PC-3 (cell line): ENCODE measurements at regions not wholly inside any gene's neighbourhood (a gene's known extent, or its start where the extent isn't known, plus 50 kb on each side); places are given as distances from the start of the nearest gene placed in this dataset.
A peak's percentile ranks its signal among the peaks of the same experiment; 100 is the strongest.

Source experiments
- ATAC-seq: fragments of 200-7000 bp; cut with Tn5 transposase; 2 replicates; pipeline ENCODE4 v1.9.1; 2020; ENCODE audit warnings: mild to moderate bottlenecking, moderate library complexity
- BruUV-seq: library from RNA; stranded (reverse); fragments of 400-500 nt; replicated peaks from 2 replicates; lab custom pipeline; 2021; lab: Mats Ljungman, UMichigan
- CTCF ChIA-PET: fragments of 300-600 bp; sonication (Branson Sonifier 250); formaldehyde crosslinking; loops from one replicate; lab custom pipeline; 2022; ENCODE audit warnings: antibody characterized with exemption; lab: Charles Lee
- POLR2A ChIA-PET: fragments of 300-600 bp; sonication (Branson Sonifier 250); formaldehyde crosslinking; loops from one replicate; lab custom pipeline; 2022; ENCODE audit warnings: antibody characterized with exemption; ENCODE audit not compliant: unreplicated experiment; lab: Charles Lee
- DNase-seq: peaks from one replicate; pipeline ENCODE4 v3.0.0-alpha.2; 2015
- H2AFZ ChIP-seq: fragments of 300-600 bp; sonication (generic); 2 replicates; pipeline ENCODE4 v1.6.0; 2016; ENCODE audit warnings: antibody characterized with exemption, low read length
- H3F3A ChIP-seq: fragments of 300-600 bp; sonication (generic); one replicate; pipeline ENCODE4 v1.6.0; 2017; ENCODE audit warnings: antibody characterized with exemption, low read length, control low read depth, mild to moderate bottlenecking; ENCODE audit not compliant: unreplicated experiment
- H3K27ac ChIP-seq: fragments of 300-600 bp; sonication (generic); 2 replicates; pipeline ENCODE4 v1.5.1; 2016; ENCODE audit warnings: mild to moderate bottlenecking, low read length
- H3K27me3 ChIP-seq: fragments of 300-600 bp; sonication (generic); 2 replicates; pipeline ENCODE4 v1.6.1; 2016; ENCODE audit warnings: low read length, mixed read lengths
- H3K36me3 ChIP-seq: fragments of 300-600 bp; sonication (generic); 2 replicates; pipeline ENCODE4 v1.6.1; 2016; ENCODE audit warnings: low read depth, mixed run types, low read length, mixed read lengths
- H3K4me1 ChIP-seq: fragments of 300-600 bp; sonication (generic); 2 replicates; pipeline ENCODE4 v1.5.1; 2016; ENCODE audit warnings: low read length; ENCODE audit not compliant: insufficient read depth
- H3K4me2 ChIP-seq: fragments of 300-600 bp; sonication (generic); 2 replicates; pipeline ENCODE4 v1.6.0; 2016; ENCODE audit warnings: low read length
- H3K4me3 ChIP-seq: fragments of 300-600 bp; sonication (generic); 2 replicates; pipeline ENCODE4 v1.5.1; 2016; ENCODE audit warnings: mild to moderate bottlenecking, low read length, mixed read lengths
- H3K79me2 ChIP-seq: fragments of 300-600 bp; sonication (generic); 2 replicates; pipeline ENCODE4 v1.6.1; 2017; ENCODE audit warnings: low read length, mixed read lengths
- H3K9ac ChIP-seq: fragments of 300-600 bp; sonication (generic); 2 replicates; pipeline ENCODE4 v1.6.0; 2016; ENCODE audit warnings: mild to moderate bottlenecking, low read length
- H3K9me2 ChIP-seq: fragments of 300-600 bp; sonication (generic); replicated peaks from 2 replicates; pipeline ENCODE4 v1.6.1; 2016; ENCODE audit warnings: mixed run types, low read length, mixed read lengths
- H3K9me3 ChIP-seq: fragments of 300-600 bp; sonication (generic); 2 replicates; pipeline ENCODE4 v1.6.1; 2016; ENCODE audit warnings: low read length, mixed read lengths
- H4K20me1 ChIP-seq: fragments of 300-600 bp; sonication (generic); 2 replicates; pipeline ENCODE4 v1.6.1; 2016; ENCODE audit warnings: low read length, mixed read lengths
- CTCF ChIP-seq: fragments of 300-600 bp; sonication (generic); conservative IDR thresholded peaks from 2 replicates; pipeline ENCODE4 v1.5.1; 2017; ENCODE audit warnings: antibody characterized with exemption, low read depth, mild to moderate bottlenecking, low read length
- EZH2 ChIP-seq: fragments of 300-600 bp; sonication (generic); IDR thresholded peaks from one replicate; pipeline ENCODE4 v1.6.1; 2017; ENCODE audit warnings: antibody characterized with exemption, mild to moderate bottlenecking, low read length; ENCODE audit not compliant: unreplicated experiment
- EZH2phosphoT487 ChIP-seq: fragments of 300-600 bp; sonication (generic); IDR thresholded peaks from 2 replicates; pipeline ENCODE4 v1.6.1; 2018; ENCODE audit warnings: mild to moderate bottlenecking, antibody characterized with exemption, low read length, borderline replicate concordance
- intact Hi-C: fragments of 100-400 bp; cut with micrococcal nuclease; formaldehyde crosslinking; loops from 2 replicates; pipeline ENCODE4 v1.9.0; 2023

GRCh38 chr1:192474080-192474683, 101.4 kb upstream of the RGS1 start:
- DNase-seq: peak; percentile 60
- Histone ChIP-seq H2AFZ (no peak overlapping the region), H3K4me1 (peaks cover 8% of the 10 kb centered on the region), H3K27ac (no peak overlapping the region), H4K20me1 (no peaks in the 10 kb centered on the region), H3K4me2 (no peak overlapping the region), H3K36me3 (no peaks in the 10 kb centered on the region), H3K27me3 (no peaks in the 10 kb centered on the region), H3F3A (no peaks in the 10 kb centered on the region), H3K79me2 (no peaks in the 10 kb centered on the region), H3K4me3 (no peak overlapping the region), H3K9ac (no peak overlapping the region), H3K9me2 (no peaks in the 10 kb centered on the region), H3K9me3 (no peaks in the 10 kb centered on the region)
- no peak for TF ChIP-seq EZH2
- TF ChIP-seq EZH2phosphoT487: no peak
- peak; percentile 69 for TF ChIP-seq CTCF
- CTCF ChIA-PET: interaction anchor here (0.6 to 0.7 kb wide), 2 partner anchors 33 to 108 kb away, joined by 3 read pairs; no protein-coding TSS in a partner anchor
- BruUV-seq: no TSS peak
- intact Hi-C loops: loop anchor here (10.0 kb wide), 1 partner anchor 641 kb away; no protein-coding TSS in a partner anchor
- no peak for ATAC-seq
- POLR2A ChIA-PET: interaction anchor here (0.6 kb wide), 1 partner anchor 194 kb away, joined by 9 read pairs; no protein-coding TSS in a partner anchor

GRCh38 chr1:192475329-192475728, 100.2 kb upstream of the RGS1 start:
- H3K9ac ChIP-seq: no peak overlapping the region
- no peaks in the 10 kb centered on the region for H3K9me2 ChIP-seq
- H3K79me2 ChIP-seq: no peaks in the 10 kb centered on the region
- no TSS peak for BruUV-seq
- POLR2A ChIA-PET: no interaction called here
- CTCF ChIA-PET: interaction anchor here (0.7 kb wide), 1 partner anchor 107 kb away, joined by 3 read pairs; no protein-coding TSS in a partner anchor
- H4K20me1 ChIP-seq: no peaks in the 10 kb centered on the region
- peaks cover 8% of the 10 kb centered on the region for H3K4me1 ChIP-seq
- no peaks in the 10 kb centered on the region for H3K9me3 ChIP-seq
- TF ChIP-seq EZH2phosphoT487 (no peak), EZH2 (no peak), CTCF (no peak)
- DNase-seq: no peak
- H3K27ac ChIP-seq: no peak overlapping the region
- no peak overlapping the region for H3K4me3 ChIP-seq
- ATAC-seq: no peak
- no peak overlapping the region for H2AFZ ChIP-seq
- no peaks in the 10 kb centered on the region for H3K36me3 ChIP-seq
- no peaks in the 10 kb centered on the region for H3K27me3 ChIP-seq
- intact Hi-C loops: loop anchor here (5.0 to 10.0 kb wide), 3 partner anchors 542 to 639 kb away; no protein-coding TSS in a partner anchor
- H3F3A ChIP-seq: no peaks in the 10 kb centered on the region
- H3K4me2 ChIP-seq: no peak overlapping the region

GRCh38 chr1:192475970-192476369, 99.6 kb upstream of the RGS1 start:
- ChIA-PET POLR2A (interaction anchor here (0.6 kb wide), 1 partner anchor 332 kb away, joined by 3 read pairs; no protein-coding TSS in a partner anchor), CTCF (no interaction called here)
- BruUV-seq: no TSS peak
- Histone ChIP-seq H3K9me3 (no peaks in the 10 kb centered on the region), H3K79me2 (no peaks in the 10 kb centered on the region), H3K4me2 (no peak overlapping the region), H3K4me3 (no peak overlapping the region), H3K9me2 (no peaks in the 10 kb centered on the region), H3K27ac (no peak overlapping the region), H3K36me3 (no peaks in the 10 kb centered on the region), H3K9ac (no peak overlapping the region), H3K27me3 (no peaks in the 10 kb centered on the region), H3K4me1 (peaks cover 8% of the 10 kb centered on the region), H4K20me1 (no peaks in the 10 kb centered on the region), H3F3A (no peaks in the 10 kb centered on the region), H2AFZ (no peak overlapping the region)
- ATAC-seq (no peak), DNase-seq (no peak)
- intact Hi-C loops: loop anchor here (2.0 to 10.0 kb wide), 5 partner anchors 135 to 639 kb away; no protein-coding TSS in a partner anchor
- no peak for TF ChIP-seq EZH2phosphoT487
- no peak for TF ChIP-seq CTCF
- TF ChIP-seq EZH2: no peak
